ENCODE measurements at regions not wholly inside any gene's neighbourhood (a gene's known extent, or its start where the extent isn't known, plus 50 kb on each side); places are given as distances from the start of the nearest gene placed in this dataset.
A peak's percentile ranks its signal among the peaks of the same experiment; 100 is the strongest.

GRCh38 chr18:46407486-46408166 is 249.4 kb downstream of the LOXHD1 start:
- Histone ChIP-seq H3K27me3 (no peaks in the 10 kb centered on the region), H3K4me1 (peaks cover 0 to 35% (median 25%) of the 10 kb centered on the region in 4 donors), H3K27ac (peak overlapping the region; percentile 58 to 62), H3K9me3 (no peaks in the 10 kb centered on the region), H3K4me3 (no peak overlapping the region), H3K36me3 (no peaks in the 10 kb centered on the region)
- intact Hi-C loops (cut with DNase I; ENCODE audit: low total_unique reads), result no loop called here
- TF ChIP-seq, protein P1, sequence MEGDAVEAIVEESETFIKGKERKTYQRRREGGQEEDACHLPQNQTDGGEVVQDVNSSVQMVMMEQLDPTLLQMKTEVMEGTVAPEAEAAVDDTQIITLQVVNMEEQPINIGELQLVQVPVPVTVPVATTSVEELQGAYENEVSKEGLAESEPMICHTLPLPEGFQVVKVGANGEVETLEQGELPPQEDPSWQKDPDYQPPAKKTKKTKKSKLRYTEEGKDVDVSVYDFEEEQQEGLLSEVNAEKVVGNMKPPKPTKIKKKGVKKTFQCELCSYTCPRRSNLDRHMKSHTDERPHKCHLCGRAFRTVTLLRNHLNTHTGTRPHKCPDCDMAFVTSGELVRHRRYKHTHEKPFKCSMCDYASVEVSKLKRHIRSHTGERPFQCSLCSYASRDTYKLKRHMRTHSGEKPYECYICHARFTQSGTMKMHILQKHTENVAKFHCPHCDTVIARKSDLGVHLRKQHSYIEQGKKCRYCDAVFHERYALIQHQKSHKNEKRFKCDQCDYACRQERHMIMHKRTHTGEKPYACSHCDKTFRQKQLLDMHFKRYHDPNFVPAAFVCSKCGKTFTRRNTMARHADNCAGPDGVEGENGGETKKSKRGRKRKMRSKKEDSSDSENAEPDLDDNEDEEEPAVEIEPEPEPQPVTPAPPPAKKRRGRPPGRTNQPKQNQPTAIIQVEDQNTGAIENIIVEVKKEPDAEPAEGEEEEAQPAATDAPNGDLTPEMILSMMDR (IDR thresholded peaks at IDR 0.05), result no peak
- no peak for DNase-seq

DNA sequence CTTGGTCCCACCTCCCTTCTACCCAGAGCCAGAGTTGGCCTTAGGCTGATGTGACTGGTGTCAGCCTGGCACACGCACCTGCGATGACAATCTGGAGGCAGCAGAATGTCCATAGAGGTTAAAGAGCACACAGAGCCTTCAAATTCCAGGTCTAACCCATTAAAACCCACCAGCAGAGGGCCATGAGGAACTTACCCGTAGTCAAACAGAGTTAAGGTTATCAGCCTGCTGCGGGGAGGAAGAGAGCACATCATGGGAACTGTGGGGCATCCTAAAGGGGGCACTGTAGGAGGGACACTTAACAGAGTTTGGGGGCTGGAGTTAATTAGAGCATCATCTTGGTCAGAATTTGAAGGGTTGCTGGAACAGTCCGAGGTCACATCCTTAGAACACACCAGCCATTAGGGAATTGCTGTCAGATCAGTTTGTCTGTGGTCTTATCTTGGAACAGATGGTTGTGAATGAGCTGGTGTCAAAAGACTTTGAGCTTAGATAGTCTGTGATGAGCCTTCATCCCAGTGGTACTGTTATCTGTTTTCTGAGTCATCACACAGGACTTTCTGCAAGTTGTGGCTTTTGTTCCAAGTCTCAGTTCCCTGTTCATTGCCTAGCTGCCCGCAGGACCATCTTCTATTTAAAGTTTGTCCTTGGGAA is 248.6 kb downstream of the LOXHD1 start:
- intact Hi-C loops (cut with DNase I; ENCODE audit: low total_unique reads), result no loop called here
- Histone ChIP-seq H3K36me3 (no peaks in the 10 kb centered on the region), H3K9me3 (no peaks in the 10 kb centered on the region), H3K4me1 (peaks cover 0 to 44% (median 33%) of the 10 kb centered on the region in 4 donors), H3K4me3 (no peak overlapping the region), H3K27me3 (no peaks in the 10 kb centered on the region), H3K27ac (peak overlapping the region; percentile 58 to 62)
- DNase-seq, result no peak
- TF ChIP-seq, protein P1 (IDR thresholded peaks at IDR 0.05), result no peak

- no peak overlapping the region for H3K4me3 ChIP-seq
- no peaks in the 10 kb centered on the region for H3K9me3 ChIP-seq
- H3K27ac ChIP-seq, result peak overlapping the region in 1 of 2 donors; percentile 6
- H3K4me1 ChIP-seq, result peaks cover 0 to 46% (median 34%) of the 10 kb centered on the region in 4 donors
- no peaks in the 10 kb centered on the region for H3K27me3 ChIP-seq
- intact Hi-C loops (cut with DNase I; ENCODE audit: low total_unique reads), result no loop called here
- no peak for DNase-seq
- TF ChIP-seq, protein P1 (IDR thresholded peaks at IDR 0.05), result no peak
- no peaks in the 10 kb centered on the region for H3K36me3 ChIP-seq
These were observed 245.7 kb downstream of the LOXHD1 start for GRCh38 chr18:46411191-46411828.

- no peak for DNase-seq
- H3K27me3 ChIP-seq, result no peaks in the 10 kb centered on the region
- intact Hi-C loops (cut with DNase I; ENCODE audit: low total_unique reads), result no loop called here
- peaks cover 0 to 39% (median 31%) of the 10 kb centered on the region in 4 donors for H3K4me1 ChIP-seq
- no peak overlapping the region for H3K4me3 ChIP-seq
- TF ChIP-seq, protein P1 (IDR thresholded peaks at IDR 0.05), result no peak
- no peaks in the 10 kb centered on the region for H3K9me3 ChIP-seq
- H3K36me3 ChIP-seq, result no peaks in the 10 kb centered on the region
- H3K27ac ChIP-seq, result peak overlapping the region; percentile 3 to 6
These were observed 244.9 kb downstream of the LOXHD1 start for GRCh38 chr18:46411867-46412690.

GRCh38 chr18:46412916-46413315 is 244.1 kb downstream of the LOXHD1 start:
- Histone ChIP-seq H3K4me1 (peaks cover 0 to 30% (median 26%) of the 10 kb centered on the region in 4 donors), H3K27me3 (no peaks in the 10 kb centered on the region), H3K9me3 (no peaks in the 10 kb centered on the region), H3K27ac (peak overlapping the region in 1 of 2 donors; percentile 3), H3K4me3 (no peak overlapping the region), H3K36me3 (no peaks in the 10 kb centered on the region)
- TF ChIP-seq, protein P1 (IDR thresholded peaks at IDR 0.05), result no peak
- intact Hi-C loops (cut with DNase I; ENCODE audit: low total_unique reads), result no loop called here
- DNase-seq, result no peak
